ENCODE measurements at regions not wholly inside any gene's neighbourhood (a gene's known extent, or its start where the extent isn't known, plus 50 kb on each side); places are given as distances from the start of the nearest gene placed in this dataset.

- POLR2A ChIA-PET: no interaction called here
- TF ChIP-seq CTCF (IDR thresholded peaks at IDR 0.05; ENCODE audit: insufficient read depth, low read length, missing control alignments): no peak
- CTCF ChIA-PET: no interaction called here
- no peak for DNase-seq (ENCODE audit: low read depth, low spot score)
- H3K4me3 ChIP-seq (ENCODE audit: low read depth, low read length): no peak overlapping the region
Observed at GRCh38 chr3:144084929-144085328, 113.3 kb downstream of the DIPK2A start.

GRCh38 chr3:144085964-144086363 is 114.3 kb downstream of the DIPK2A start:
- ChIA-PET POLR2A (no interaction called here), CTCF (no interaction called here)
- no peak for DNase-seq (ENCODE audit: low read depth, low spot score)
- no peak for TF ChIP-seq CTCF (IDR thresholded peaks at IDR 0.05; ENCODE audit: insufficient read depth, low read length, missing control alignments)
- H3K4me3 ChIP-seq (ENCODE audit: low read depth, low read length): no peak overlapping the region

GRCh38 chr3:144096016-144096415 is 124.4 kb downstream of the DIPK2A start:
- no peak for TF ChIP-seq CTCF (IDR thresholded peaks at IDR 0.05; ENCODE audit: insufficient read depth, low read length, missing control alignments)
- no peak overlapping the region for H3K4me3 ChIP-seq (ENCODE audit: low read depth, low read length)
- CTCF ChIA-PET: no interaction called here
- DNase-seq (ENCODE audit: low read depth, low spot score): no peak
- POLR2A ChIA-PET: no interaction called here

- CTCF ChIA-PET: no interaction called here
- TF ChIP-seq CTCF (IDR thresholded peaks at IDR 0.05; ENCODE audit: insufficient read depth, low read length, missing control alignments): no peak
- POLR2A ChIA-PET: no interaction called here
- H3K4me3 ChIP-seq (ENCODE audit: low read depth, low read length): no peak overlapping the region
- DNase-seq (ENCODE audit: low read depth, low spot score): no peak
Observed at GRCh38 chr3:144097163-144097562, 125.5 kb downstream of the DIPK2A start.

- ChIA-PET CTCF (no interaction called here), POLR2A (no interaction called here)
- no peak for DNase-seq (ENCODE audit: low read depth, low spot score)
- no peak for TF ChIP-seq CTCF (IDR thresholded peaks at IDR 0.05; ENCODE audit: insufficient read depth, low read length, missing control alignments)
- no peak overlapping the region for H3K4me3 ChIP-seq (ENCODE audit: low read depth, low read length)
Observed at GRCh38 chr3:144098691-144099090, 127.1 kb downstream of the DIPK2A start.

- POLR2A ChIA-PET: no interaction called here
- no peak overlapping the region for H3K4me3 ChIP-seq (ENCODE audit: low read depth, low read length)
- DNase-seq (ENCODE audit: low read depth, low spot score): no peak
- CTCF ChIA-PET: no interaction called here
- no peak for TF ChIP-seq CTCF (IDR thresholded peaks at IDR 0.05; ENCODE audit: insufficient read depth, low read length, missing control alignments)
Observed at GRCh38 chr3:144102421-144102820, 130.8 kb downstream of the DIPK2A start.

Measured in AG04449 (cell line).